HEK293T (cell line): ENCODE measurements at regions not wholly inside any gene's neighbourhood (a gene's known extent, or its start where the extent isn't known, plus 50 kb on each side); places are given as distances from the start of the nearest gene placed in this dataset.

Source experiments
- CTCF ChIA-PET: fragments of 350-600 bp; formaldehyde crosslinking; extraction: SDS; loops from one replicate; lab custom pipeline; 2021; ENCODE audit warnings: antibody characterized with exemption, inconsistent platforms; lab: Yijun Ruan, JAX
- POLR2A ChIA-PET: fragments of 350-600 bp; formaldehyde crosslinking; extraction: SDS; loops from one replicate; lab custom pipeline; 2020; ENCODE audit warnings: antibody characterized with exemption, inconsistent platforms; lab: Yijun Ruan, JAX
- DNase-seq: peaks from one replicate; pipeline ENCODE4 v3.0.0; 2012; ENCODE audit warnings: mixed read lengths; ENCODE audit errors: extremely low spot score
- ARNT ChIP-seq: fragments of 450-650 bp; IDR thresholded peaks from 2 replicates; pipeline ENCODE4 v1.6.1; 2017; ENCODE audit warnings: mild to moderate bottlenecking
- BHLHE40 ChIP-seq: fragments of 450-650 bp; IDR thresholded peaks from 2 replicates; pipeline ENCODE4 v1.6.1; 2016; ENCODE audit warnings: mild to moderate bottlenecking, moderate library complexity, borderline replicate concordance
- CTBP1 ChIP-seq: fragments of 450-650 bp; IDR thresholded peaks from 2 replicates; pipeline ENCODE4 v1.6.1; 2016; ENCODE audit warnings: borderline replicate concordance
- ELF4 ChIP-seq: fragments of 450-650 bp; IDR thresholded peaks from 2 replicates; pipeline ENCODE4 v1.6.1; 2017; ENCODE audit warnings: antibody characterized with exemption
- FOXA1 ChIP-seq: fragments of 450-650 bp; IDR thresholded peaks from 2 replicates; pipeline ENCODE4 v1.6.1; 2016; ENCODE audit warnings: mild to moderate bottlenecking
- FOXK2 ChIP-seq: fragments of 450-650 bp; IDR thresholded peaks from 2 replicates; pipeline ENCODE4 v1.6.1; 2016; ENCODE audit warnings: mild to moderate bottlenecking
- FOXM1 ChIP-seq: fragments of 450-650 bp; IDR thresholded peaks from 2 replicates; pipeline ENCODE4 v1.6.1; 2017; ENCODE audit warnings: mild to moderate bottlenecking, borderline replicate concordance
- HDGF ChIP-seq: fragments of 450-650 bp; IDR thresholded peaks from 2 replicates; pipeline ENCODE4 v1.6.1; 2017; ENCODE audit warnings: antibody characterized with exemption, borderline replicate concordance
- L3MBTL2 ChIP-seq: fragments of 450-650 bp; conservative IDR thresholded peaks from 2 replicates; pipeline ENCODE4 v1.6.1; 2016; ENCODE audit warnings: mild to moderate bottlenecking
- LEF1 ChIP-seq: fragments of 450-650 bp; IDR thresholded peaks from 2 replicates; pipeline ENCODE4 v1.6.1; 2017; ENCODE audit warnings: mild to moderate bottlenecking, borderline replicate concordance
- NFRKB ChIP-seq: fragments of 450-650 bp; IDR thresholded peaks from 2 replicates; pipeline ENCODE4 v1.6.1; 2016; ENCODE audit warnings: mild to moderate bottlenecking, moderate library complexity
- PKNOX1 ChIP-seq: fragments of 450-650 bp; IDR thresholded peaks from 2 replicates; pipeline ENCODE4 v1.6.1; 2016
- SP1 ChIP-seq: fragments of 450-650 bp; IDR thresholded peaks from 2 replicates; pipeline ENCODE4 v1.6.1; 2017
- SUZ12 ChIP-seq: fragments of 450-650 bp; IDR thresholded peaks from 2 replicates; pipeline ENCODE4 v1.6.1; 2016; ENCODE audit warnings: mild to moderate bottlenecking
- TARDBP ChIP-seq: fragments of 450-650 bp; IDR thresholded peaks from 2 replicates; pipeline ENCODE4 v1.6.1; 2016
- ZNF384 ChIP-seq: fragments of 450-650 bp; IDR thresholded peaks from 2 replicates; pipeline ENCODE4 v1.6.1; 2016

GRCh38 chr18:49652881-49653724, 91.2 kb downstream of the LIPG start:
- ChIA-PET CTCF (interaction anchor here (0.6 to 0.7 kb wide), 2 partner anchors 9 to 14 kb away, joined by 3 read pairs; no protein-coding TSS in a partner anchor), POLR2A (no interaction called here)
- DNase-seq = no peak
- TF ChIP-seq SP1 = no peak
- no peak for TF ChIP-seq PKNOX1
- no peak for TF ChIP-seq FOXK2
- no peak for TF ChIP-seq NFRKB
- no peak for TF ChIP-seq CTBP1
- TF ChIP-seq ARNT = no peak
- TF ChIP-seq LEF1 = no peak

- POLR2A ChIA-PET = no interaction called here
- TF ChIP-seq ELF4 (no peak), FOXK2 (no peak), HDGF (no peak), ZNF384 (no peak), SP1 (no peak), ARNT (no peak), FOXM1 (no peak), FOXA1 (no peak), PKNOX1 (no peak), LEF1 (no peak), TARDBP (no peak), SUZ12 (no peak), NFRKB (no peak), CTBP1 (no peak), L3MBTL2 (no peak), BHLHE40 (no peak)
Observed at GRCh38 chr18:49651033-49651432, 89.2 kb downstream of the LIPG start.

GRCh38 chr18:49650426-49650891, 88.6 kb downstream of the LIPG start:
- TF ChIP-seq SUZ12 (no peak), HDGF (no peak), FOXA1 (no peak), ARNT (no peak), SP1 (no peak), CTBP1 (no peak), LEF1 (no peak), ELF4 (no peak), BHLHE40 (no peak), TARDBP (no peak), L3MBTL2 (no peak), FOXK2 (no peak), ZNF384 (no peak), NFRKB (no peak), FOXM1 (no peak), PKNOX1 (no peak)
- POLR2A ChIA-PET = no interaction called here
- CTCF ChIA-PET = no interaction called here
- no peak for DNase-seq

More at GRCh38 chr18:49651033-49651432, 89.2 kb downstream of the LIPG start:
- CTCF ChIA-PET = no interaction called here
- no peak for DNase-seq

- no peak for DNase-seq
- ChIA-PET POLR2A (no interaction called here), CTCF (no interaction called here)
- no peak for TF ChIP-seq ARNT
- no peak for TF ChIP-seq FOXA1
- TF ChIP-seq LEF1 = no peak
- no peak for TF ChIP-seq TARDBP
- TF ChIP-seq BHLHE40 = no peak
- no peak for TF ChIP-seq PKNOX1
- no peak for TF ChIP-seq HDGF
- TF ChIP-seq ELF4 = no peak
- no peak for TF ChIP-seq CTBP1
- TF ChIP-seq ZNF384 = no peak
- TF ChIP-seq SUZ12 = no peak
- no peak for TF ChIP-seq FOXK2
- TF ChIP-seq FOXM1 = no peak
- TF ChIP-seq NFRKB = no peak
- TF ChIP-seq L3MBTL2 = no peak
- TF ChIP-seq SP1 = no peak
Observed at GRCh38 chr18:49648811-49649210, 87.0 kb downstream of the LIPG start.
